Astrocyte of the cerebellum (primary cell): ENCODE measurements at regions not wholly inside any gene's neighbourhood (a gene's known extent, or its start where the extent isn't known, plus 50 kb on each side); places are given as distances from the start of the nearest gene placed in this dataset.

ENCODE experiments used
- DNase-seq: peaks from one replicate; pipeline ENCODE4 v3.0.0-alpha.2; 2011; ENCODE audit warnings: low read depth
- H3K4me3 ChIP-seq: 2 replicates; pipeline ENCODE4 v1.5.1; 2011; ENCODE audit warnings: mild to moderate bottlenecking, low read depth, low read length, moderate library complexity
- CTCF ChIP-seq: IDR thresholded peaks from 2 replicates; pipeline ENCODE4 v1.5.1; 2012; ENCODE audit warnings: low read length, low read depth, moderate library complexity, mild to moderate bottlenecking; ENCODE audit errors: missing control alignments
- in situ Hi-C: cut with HindIII; loops from 2 replicates; pipeline ENCODE4 v1.10.0; 2017; ENCODE audit warnings: low sequenced_read_pairs

- TF ChIP-seq CTCF: no peak
- DNase-seq: no peak
- H3K4me3 ChIP-seq: no peak overlapping the region
- in situ Hi-C loops: no loop called here
Measured at GRCh38 chr4:171002246-171002645, 811.0 kb upstream of the GALNTL6 start.

- DNase-seq: peak; percentile 4
- no peak overlapping the region for H3K4me3 ChIP-seq
- peak; percentile 58 for TF ChIP-seq CTCF
- in situ Hi-C loops: no loop called here
Measured at GRCh38 chr4:170990989-170991589, 822.1 kb upstream of the GALNTL6 start.

GRCh38 chr4:170988446-170988845, 824.8 kb upstream of the GALNTL6 start:
- in situ Hi-C loops: loop anchor here (10.0 kb wide), 1 partner anchor 46 kb away; no protein-coding TSS in a partner anchor
- no peak for TF ChIP-seq CTCF
- DNase-seq: no peak
- no peak overlapping the region for H3K4me3 ChIP-seq

- peak; percentile 52 for DNase-seq
- H3K4me3 ChIP-seq: no peak overlapping the region
- in situ Hi-C loops: loop anchor here (10.0 kb wide), 1 partner anchor 55 kb away; no protein-coding TSS in a partner anchor
- no peak for TF ChIP-seq CTCF
Measured at GRCh38 chr4:170979736-170980135, 833.5 kb upstream of the GALNTL6 start.

GRCh38 chr4:170978990-170979389, 834.2 kb upstream of the GALNTL6 start:
- no peak overlapping the region for H3K4me3 ChIP-seq
- no peak for TF ChIP-seq CTCF
- in situ Hi-C loops: no loop called here
- no peak for DNase-seq

- in situ Hi-C loops: no loop called here
- TF ChIP-seq CTCF: no peak
- no peak for DNase-seq
- H3K4me3 ChIP-seq: no peak overlapping the region
Measured at GRCh38 chr4:170949084-170949483, 859.3 kb upstream of the AADAT start.
